Adrenal gland (tissue), 9 donors: ENCODE measurements at regions not wholly inside any gene's neighbourhood (a gene's known extent, or its start where the extent isn't known, plus 50 kb on each side); places are given as distances from the start of the nearest gene placed in this dataset.

ENCODE experiments used
- DNase-seq, 7 donors: peaks; one replicate each; pipeline ENCODE4 v3.0.0-alpha.2; 2019 to 2020
- H3K27ac ChIP-seq, 5 donors: fragments of 200-600 bp; sonication (generic) in 4 of 5; 1 replicate in 3 of 5; 2 replicates in 2 of 5; pipeline versions ENCODE4 v1.5.1 to v1.8.0; 2016 to 2020; ENCODE audit warnings: mild to moderate bottlenecking in 1 of 5
- H3K27me3 ChIP-seq: fragments of 200-600 bp; 2 replicates; pipeline ENCODE4 v1.8.0; 2021
- H3K36me3 ChIP-seq, 2 donors: fragments of 200-600 bp; replicated peaks in 1 of 2; 1 replicate in 1 of 2; 2 replicates in 1 of 2; pipeline versions ENCODE4 v1.5.1 to v1.8.0; 2018 to 2022
- H3K4me1 ChIP-seq, 2 donors: fragments of 200-600 bp; replicated peaks in 1 of 2; 1 replicate in 1 of 2; 2 replicates in 1 of 2; pipeline versions ENCODE4 v1.5.1 to v1.8.0; 2018 to 2021
- H3K4me3 ChIP-seq, 4 donors: fragments of 200-600 bp; sonication (generic) in 3 of 4; one replicate each; pipeline ENCODE4 v1.5.1; 2016 to 2018
- H3K9me3 ChIP-seq, 3 donors: fragments of 200-600 bp; sonication (generic) in 1 of 3; replicated peaks in 1 of 3; 1 replicate in 2 of 3; 2 replicates in 1 of 3; pipeline versions ENCODE4 v1.5.1 to v1.8.0; 2016 to 2021
- POLR2A ChIP-seq, 2 donors: fragments of 450-650 bp; IDR thresholded peaks; one replicate each; pipeline ENCODE4 v1.6.1; 2017; ENCODE audit warnings: antibody characterized with exemption in 2 of 2, mild to moderate bottlenecking in 2 of 2, moderate library complexity in 1 of 2
- WGBS, 4 donors: extraction: QIAGEN DNeasy Blood & Tissue Kit in 2 of 4; methylation state at CpG; one replicate each; pipeline versions ENCODE4 v1.1.5 to v1.1.7; 2013 to 2017; 5-methylcytosine and 5-hydroxymethylcytosine counted together
- intact Hi-C, 2 donors: fragments of 100-400 bp; cut with DNase I; formaldehyde crosslinking; loops; one replicate each; pipeline versions ENCODE4 v1.14.1 to v1.15.0; 2022 to 2023
- TF ChIP-seq, protein P1 (sequence below), 6 experiments: fragments of 450-650 bp in 4 of 6; fragments of 200-600 bp in 2 of 6; sonication (generic) in 1 of 6; IDR thresholded peaks; 1 replicate in 5 of 6; 2 replicates in 1 of 6; pipeline versions ENCODE4 v1.5.1 to v1.8.0; 2016 to 2021; ENCODE audit warnings: antibody characterized with exemption in 6 of 6, mild to moderate bottlenecking in 2 of 6, moderate library complexity in 1 of 6
- donor health status: healthy with polysubstance abuse.
- donor health status: Bipolar disorder and iron deficiency.
- donor health status: DM: yes; HTN: yes; CAD: no.
- donor health status: DM: no; HTN: no; CAD: no.
- donor health status: DM: no; HTN: no; CAD: no.

DNA sequence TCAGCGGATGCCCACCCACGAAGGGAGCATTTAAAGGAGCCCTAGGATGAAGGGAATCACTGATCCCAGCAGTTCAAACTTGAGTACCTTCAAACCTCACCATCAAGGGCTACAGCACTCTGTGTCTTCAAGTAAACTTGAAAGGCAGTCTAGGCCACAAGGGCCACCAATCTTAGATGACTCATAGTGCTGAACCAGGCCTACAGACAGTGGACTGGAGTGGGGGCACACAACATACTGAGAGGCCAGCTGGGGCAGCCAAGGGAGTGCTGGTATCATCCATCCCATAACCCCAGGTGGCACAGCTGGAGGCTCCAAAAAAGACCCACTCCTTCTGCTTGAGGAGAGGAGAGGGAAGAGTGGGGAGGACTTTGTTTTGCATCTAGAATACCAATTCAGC, 345.4 kb downstream of the DUSP10 start:
- no peak overlapping the region for H3K4me3 ChIP-seq
- no peaks in the 10 kb centered on the region for H3K27me3 ChIP-seq
- no peaks in the 10 kb centered on the region for H3K9me3 ChIP-seq
- no peak for DNase-seq
- intact Hi-C loops: no loop called here
- TF ChIP-seq POLR2A (IDR thresholded peaks at IDR 0.05): no peak
- TF ChIP-seq, protein P1, sequence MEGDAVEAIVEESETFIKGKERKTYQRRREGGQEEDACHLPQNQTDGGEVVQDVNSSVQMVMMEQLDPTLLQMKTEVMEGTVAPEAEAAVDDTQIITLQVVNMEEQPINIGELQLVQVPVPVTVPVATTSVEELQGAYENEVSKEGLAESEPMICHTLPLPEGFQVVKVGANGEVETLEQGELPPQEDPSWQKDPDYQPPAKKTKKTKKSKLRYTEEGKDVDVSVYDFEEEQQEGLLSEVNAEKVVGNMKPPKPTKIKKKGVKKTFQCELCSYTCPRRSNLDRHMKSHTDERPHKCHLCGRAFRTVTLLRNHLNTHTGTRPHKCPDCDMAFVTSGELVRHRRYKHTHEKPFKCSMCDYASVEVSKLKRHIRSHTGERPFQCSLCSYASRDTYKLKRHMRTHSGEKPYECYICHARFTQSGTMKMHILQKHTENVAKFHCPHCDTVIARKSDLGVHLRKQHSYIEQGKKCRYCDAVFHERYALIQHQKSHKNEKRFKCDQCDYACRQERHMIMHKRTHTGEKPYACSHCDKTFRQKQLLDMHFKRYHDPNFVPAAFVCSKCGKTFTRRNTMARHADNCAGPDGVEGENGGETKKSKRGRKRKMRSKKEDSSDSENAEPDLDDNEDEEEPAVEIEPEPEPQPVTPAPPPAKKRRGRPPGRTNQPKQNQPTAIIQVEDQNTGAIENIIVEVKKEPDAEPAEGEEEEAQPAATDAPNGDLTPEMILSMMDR (IDR thresholded peaks at IDR 0.05): no peak
- no peaks in the 10 kb centered on the region for H3K36me3 ChIP-seq
- WGBS, 4 donors: 69 to 94% (median 78%) methylated on average over 2 of the region's 2 CpGs
- no peak overlapping the region for H3K27ac ChIP-seq
- no peaks in the 10 kb centered on the region for H3K4me1 ChIP-seq

- Histone ChIP-seq H3K27me3 (no peaks in the 10 kb centered on the region), H3K9me3 (no peaks in the 10 kb centered on the region), H3K4me3 (no peak overlapping the region), H3K36me3 (no peaks in the 10 kb centered on the region), H3K27ac (no peak overlapping the region), H3K4me1 (no peaks in the 10 kb centered on the region)
- no peak for DNase-seq
- TF ChIP-seq, protein P1 (IDR thresholded peaks at IDR 0.05): no peak
- no peak for TF ChIP-seq POLR2A (IDR thresholded peaks at IDR 0.05)
- WGBS, 4 donors: 60 to 72% (median 66%) methylated on average over 2 of the region's 2 CpGs
- intact Hi-C loops: no loop called here
Observed at GRCh38 chr1:221397141-221397540, 344.7 kb downstream of the DUSP10 start.

DNA sequence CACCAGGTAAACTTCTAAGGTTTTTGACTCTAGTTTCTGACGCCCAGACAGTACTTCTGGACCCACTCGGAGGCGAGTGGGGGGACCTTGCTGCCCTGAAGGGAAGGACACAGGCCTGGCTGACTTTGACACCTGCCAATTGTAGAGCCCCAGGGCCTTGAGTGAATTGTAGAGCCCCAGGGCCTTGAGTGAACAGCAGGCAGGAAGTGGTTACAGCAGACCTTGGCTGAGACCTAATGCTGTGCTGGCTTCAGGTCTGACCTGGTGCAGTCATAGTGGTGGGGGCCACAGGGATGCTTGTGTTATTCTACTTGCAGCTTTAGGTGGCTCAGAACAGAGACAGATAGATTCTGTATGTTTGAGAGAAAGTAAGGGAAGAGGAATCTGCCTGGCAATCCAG, 344.3 kb downstream of the DUSP10 start:
- TF ChIP-seq POLR2A (IDR thresholded peaks at IDR 0.05): no peak
- TF ChIP-seq, protein P1 (IDR thresholded peaks at IDR 0.05): no peak
- H3K36me3 ChIP-seq: no peaks in the 10 kb centered on the region
- H3K4me1 ChIP-seq: no peaks in the 10 kb centered on the region
- no peak overlapping the region for H3K27ac ChIP-seq
- intact Hi-C loops: no loop called here
- H3K9me3 ChIP-seq: no peaks in the 10 kb centered on the region
- no peaks in the 10 kb centered on the region for H3K27me3 ChIP-seq
- WGBS, 4 donors: 45 to 92% (median 72%) methylated on average over 3 of the region's 3 CpGs
- H3K4me3 ChIP-seq: no peak overlapping the region
- no peak for DNase-seq

GRCh38 chr1:221405146-221405545, 336.7 kb downstream of the DUSP10 start:
- DNase-seq: no peak
- Histone ChIP-seq H3K4me1 (no peaks in the 10 kb centered on the region), H3K27ac (no peak overlapping the region), H3K27me3 (no peaks in the 10 kb centered on the region), H3K36me3 (no peaks in the 10 kb centered on the region), H3K4me3 (no peak overlapping the region), H3K9me3 (no peaks in the 10 kb centered on the region)
- no peak for TF ChIP-seq POLR2A (IDR thresholded peaks at IDR 0.05)
- TF ChIP-seq, protein P1 (IDR thresholded peaks at IDR 0.05): no peak
- 68 to 82% (median 73%) methylated on average over 1 of the region's 1 CpG for WGBS, 4 donors
- intact Hi-C loops: no loop called here
